WTC11 (cell line): ENCODE measurements at regions not wholly inside any gene's neighbourhood (a gene's known extent, or its start where the extent isn't known, plus 50 kb on each side); places are given as distances from the start of the nearest gene placed in this dataset.

ENCODE experiments used
- ATAC-seq: fragments of 200-7000 bp; cut with Tn5 transposase; 2 replicates; pipeline ENCODE4 v1.10.0; 2021; ENCODE audit warnings: mild to moderate bottlenecking, moderate library complexity
- CTCF ChIA-PET: fragments of 300-600 bp; sonication (Branson Sonifier 250); formaldehyde crosslinking; loops from one replicate; lab custom pipeline; 2021; ENCODE audit warnings: antibody characterized with exemption; lab: Charles Lee
- POLR2A ChIA-PET: fragments of 350-600 bp; sonication (Branson Sonifier 250); formaldehyde crosslinking; loops from one replicate; lab custom pipeline; 2021; ENCODE audit warnings: antibody characterized with exemption; lab: Charles Lee
- DNase-seq: peaks from one replicate; pipeline ENCODE4 v3.0.0; 2021; ENCODE audit warnings: low spot score
- H3K27ac Mint-ChIP-seq: 2 replicates; pipeline ENCODE4 v1.8.0; 2021; ENCODE audit warnings: mixed read lengths
- H3K27me3 Mint-ChIP-seq: 2 replicates; pipeline ENCODE4 v1.8.0; 2021; ENCODE audit warnings: low read depth, mild to moderate bottlenecking, moderate library complexity, mixed read lengths
- H3K36me3 Mint-ChIP-seq: 2 replicates; pipeline ENCODE4 v1.8.0; 2021; ENCODE audit warnings: mixed read lengths
- H3K4me1 Mint-ChIP-seq: 2 replicates; pipeline ENCODE4 v1.8.0; 2022; ENCODE audit warnings: mixed read lengths
- H3K4me3 Mint-ChIP-seq: 2 replicates; pipeline ENCODE4 v1.8.0; 2021; ENCODE audit warnings: mild to moderate bottlenecking, moderate library complexity, mixed read lengths
- H3K9me3 Mint-ChIP-seq: 2 replicates; pipeline ENCODE4 v1.8.0; 2021; ENCODE audit warnings: mixed read lengths
- ATF6 ChIP-seq: sonication (generic); formaldehyde crosslinking; IDR thresholded peaks from 2 replicates; pipeline ENCODE4 v1.8.1; 2023; ENCODE audit warnings: mild to moderate bottlenecking, missing genetic modification reagents
- JUN ChIP-seq: sonication (generic); formaldehyde crosslinking; IDR thresholded peaks from 2 replicates; pipeline ENCODE4 v1.8.0; 2023; ENCODE audit warnings: mild to moderate bottlenecking, missing genetic modification reagents
- RORB ChIP-seq: fragments of 250-450 bp; sonication (Bioruptor Pico); IDR thresholded peaks from 2 replicates; pipeline ENCODE4 v1.9.0; 2021; ENCODE audit warnings: mild to moderate bottlenecking
- SP1 ChIP-seq: sonication (generic); formaldehyde crosslinking; conservative IDR thresholded peaks from 2 replicates; pipeline ENCODE4 v1.8.1; 2022; ENCODE audit warnings: missing genetic modification reagents
- ZNF138 ChIP-seq: sonication (generic); formaldehyde crosslinking; conservative IDR thresholded peaks from 2 replicates; pipeline ENCODE4 v1.8.1; 2022; ENCODE audit warnings: mild to moderate bottlenecking, moderate library complexity, missing genetic modification reagents
- ZNF219 ChIP-seq: sonication (generic); formaldehyde crosslinking; IDR thresholded peaks from 2 replicates; pipeline ENCODE4 v1.8.0; 2023; ENCODE audit warnings: missing genetic modification reagents, mild to moderate bottlenecking, borderline replicate concordance
- ZNF232 ChIP-seq: sonication (generic); formaldehyde crosslinking; IDR thresholded peaks from 2 replicates; pipeline ENCODE4 v1.8.0; 2022; ENCODE audit warnings: mild to moderate bottlenecking, missing genetic modification reagents
- ZNF263 ChIP-seq: sonication (generic); formaldehyde crosslinking; IDR thresholded peaks from 2 replicates; pipeline ENCODE4 v1.8.1; 2022; ENCODE audit warnings: low read depth, mild to moderate bottlenecking, moderate library complexity, missing genetic modification reagents
- TF ChIP-seq, protein P1 (sequence below): fragments of 250-450 bp; sonication (Bioruptor Pico); IDR thresholded peaks from 2 replicates; pipeline ENCODE4 v1.9.0; 2021; ENCODE audit warnings: mild to moderate bottlenecking, borderline replicate concordance
- TF ChIP-seq, protein P2 (sequence below): sonication (generic); formaldehyde crosslinking; IDR thresholded peaks from 2 replicates; pipeline ENCODE4 v1.8.1; 2023; ENCODE audit warnings: mild to moderate bottlenecking, missing genetic modification reagents, moderate library complexity
- TF ChIP-seq, protein P3 (sequence below): sonication (generic); formaldehyde crosslinking; IDR thresholded peaks from 2 replicates; pipeline ENCODE4 v1.8.0; 2022; ENCODE audit warnings: mild to moderate bottlenecking, missing genetic modification reagents
- TF ChIP-seq, protein P4 (sequence below): sonication (generic); formaldehyde crosslinking; IDR thresholded peaks from 2 replicates; pipeline ENCODE4 v1.8.1; 2022; ENCODE audit warnings: mild to moderate bottlenecking, moderate library complexity, missing genetic modification reagents
- TF ChIP-seq, protein P5 (sequence below): sonication (generic); formaldehyde crosslinking; IDR thresholded peaks from 2 replicates; pipeline ENCODE4 v1.8.1; 2023; ENCODE audit warnings: mild to moderate bottlenecking, missing genetic modification reagents, borderline replicate concordance
- TF ChIP-seq, protein P6 (sequence below): fragments of 250-450 bp; sonication (Bioruptor Pico); conservative IDR thresholded peaks from 2 replicates; pipeline ENCODE4 v1.9.0; 2021; ENCODE audit warnings: mild to moderate bottlenecking

DNA sequence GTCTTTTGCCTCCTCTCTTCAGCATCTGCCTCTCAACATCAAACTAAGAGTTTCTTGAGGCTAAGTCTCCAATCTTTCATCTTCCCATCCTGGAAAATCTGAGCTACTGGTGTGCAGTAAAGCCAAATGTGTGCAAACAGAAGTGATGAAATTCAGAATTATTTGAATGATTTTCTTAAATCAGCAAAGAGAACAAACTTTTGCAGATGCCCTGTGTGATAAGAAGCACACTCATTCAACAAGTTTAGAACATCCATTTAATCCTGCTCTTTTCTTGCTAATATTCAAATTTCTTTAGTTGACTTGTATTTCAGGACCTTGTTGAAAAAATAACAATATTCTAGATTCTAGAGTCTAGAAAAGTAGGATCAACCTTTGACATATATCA is 1374.9 kb upstream of the CELF4 start (continued):
- TF ChIP-seq, protein P1, sequence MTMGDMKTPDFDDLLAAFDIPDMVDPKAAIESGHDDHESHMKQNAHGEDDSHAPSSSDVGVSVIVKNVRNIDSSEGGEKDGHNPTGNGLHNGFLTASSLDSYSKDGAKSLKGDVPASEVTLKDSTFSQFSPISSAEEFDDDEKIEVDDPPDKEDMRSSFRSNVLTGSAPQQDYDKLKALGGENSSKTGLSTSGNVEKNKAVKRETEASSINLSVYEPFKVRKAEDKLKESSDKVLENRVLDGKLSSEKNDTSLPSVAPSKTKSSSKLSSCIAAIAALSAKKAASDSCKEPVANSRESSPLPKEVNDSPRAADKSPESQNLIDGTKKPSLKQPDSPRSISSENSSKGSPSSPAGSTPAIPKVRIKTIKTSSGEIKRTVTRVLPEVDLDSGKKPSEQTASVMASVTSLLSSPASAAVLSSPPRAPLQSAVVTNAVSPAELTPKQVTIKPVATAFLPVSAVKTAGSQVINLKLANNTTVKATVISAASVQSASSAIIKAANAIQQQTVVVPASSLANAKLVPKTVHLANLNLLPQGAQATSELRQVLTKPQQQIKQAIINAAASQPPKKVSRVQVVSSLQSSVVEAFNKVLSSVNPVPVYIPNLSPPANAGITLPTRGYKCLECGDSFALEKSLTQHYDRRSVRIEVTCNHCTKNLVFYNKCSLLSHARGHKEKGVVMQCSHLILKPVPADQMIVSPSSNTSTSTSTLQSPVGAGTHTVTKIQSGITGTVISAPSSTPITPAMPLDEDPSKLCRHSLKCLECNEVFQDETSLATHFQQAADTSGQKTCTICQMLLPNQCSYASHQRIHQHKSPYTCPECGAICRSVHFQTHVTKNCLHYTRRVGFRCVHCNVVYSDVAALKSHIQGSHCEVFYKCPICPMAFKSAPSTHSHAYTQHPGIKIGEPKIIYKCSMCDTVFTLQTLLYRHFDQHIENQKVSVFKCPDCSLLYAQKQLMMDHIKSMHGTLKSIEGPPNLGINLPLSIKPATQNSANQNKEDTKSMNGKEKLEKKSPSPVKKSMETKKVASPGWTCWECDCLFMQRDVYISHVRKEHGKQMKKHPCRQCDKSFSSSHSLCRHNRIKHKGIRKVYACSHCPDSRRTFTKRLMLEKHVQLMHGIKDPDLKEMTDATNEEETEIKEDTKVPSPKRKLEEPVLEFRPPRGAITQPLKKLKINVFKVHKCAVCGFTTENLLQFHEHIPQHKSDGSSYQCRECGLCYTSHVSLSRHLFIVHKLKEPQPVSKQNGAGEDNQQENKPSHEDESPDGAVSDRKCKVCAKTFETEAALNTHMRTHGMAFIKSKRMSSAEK (CRISPR knock-in tag): no peak
- TF ChIP-seq, protein P2, sequence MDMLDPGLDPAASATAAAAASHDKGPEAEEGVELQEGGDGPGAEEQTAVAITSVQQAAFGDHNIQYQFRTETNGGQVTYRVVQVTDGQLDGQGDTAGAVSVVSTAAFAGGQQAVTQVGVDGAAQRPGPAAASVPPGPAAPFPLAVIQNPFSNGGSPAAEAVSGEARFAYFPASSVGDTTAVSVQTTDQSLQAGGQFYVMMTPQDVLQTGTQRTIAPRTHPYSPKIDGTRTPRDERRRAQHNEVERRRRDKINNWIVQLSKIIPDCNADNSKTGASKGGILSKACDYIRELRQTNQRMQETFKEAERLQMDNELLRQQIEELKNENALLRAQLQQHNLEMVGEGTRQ: no peak
- no peak for TF ChIP-seq ZNF138

- Mint-ChIP-seq H3K36me3 (peaks cover 3% of the 10 kb centered on the region; the same call in 1 of the 2 replicates), H3K9me3 (peaks cover 8% of the 10 kb centered on the region; the same call in 1 of the 2 replicates), H3K27ac (no peak overlapping the region), H3K4me1 (peaks cover 41% of the 10 kb centered on the region), H3K4me3 (no peak overlapping the region), H3K27me3 (no peaks in the 10 kb centered on the region)
- POLR2A ChIA-PET: no interaction called here
- ATAC-seq (no peak), DNase-seq (no peak)
- CTCF ChIA-PET: no interaction called here
- no peak for TF ChIP-seq SP1 (CRISPR knock-in tag)
- TF ChIP-seq ZNF219 (CRISPR knock-in tag): no peak
- TF ChIP-seq ATF6: no peak
- TF ChIP-seq, protein P3, sequence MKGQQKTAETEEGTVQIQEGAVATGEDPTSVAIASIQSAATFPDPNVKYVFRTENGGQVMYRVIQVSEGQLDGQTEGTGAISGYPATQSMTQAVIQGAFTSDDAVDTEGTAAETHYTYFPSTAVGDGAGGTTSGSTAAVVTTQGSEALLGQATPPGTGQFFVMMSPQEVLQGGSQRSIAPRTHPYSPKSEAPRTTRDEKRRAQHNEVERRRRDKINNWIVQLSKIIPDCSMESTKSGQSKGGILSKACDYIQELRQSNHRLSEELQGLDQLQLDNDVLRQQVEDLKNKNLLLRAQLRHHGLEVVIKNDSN (CRISPR knock-in tag): no peak
- TF ChIP-seq, protein P4, sequence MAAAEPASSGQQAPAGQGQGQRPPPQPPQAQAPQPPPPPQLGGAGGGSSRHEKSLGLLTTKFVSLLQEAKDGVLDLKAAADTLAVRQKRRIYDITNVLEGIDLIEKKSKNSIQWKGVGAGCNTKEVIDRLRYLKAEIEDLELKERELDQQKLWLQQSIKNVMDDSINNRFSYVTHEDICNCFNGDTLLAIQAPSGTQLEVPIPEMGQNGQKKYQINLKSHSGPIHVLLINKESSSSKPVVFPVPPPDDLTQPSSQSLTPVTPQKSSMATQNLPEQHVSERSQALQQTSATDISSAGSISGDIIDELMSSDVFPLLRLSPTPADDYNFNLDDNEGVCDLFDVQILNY (CRISPR knock-in tag): no peak
- no peak for TF ChIP-seq RORB (CRISPR knock-in tag)
- TF ChIP-seq, protein P5, sequence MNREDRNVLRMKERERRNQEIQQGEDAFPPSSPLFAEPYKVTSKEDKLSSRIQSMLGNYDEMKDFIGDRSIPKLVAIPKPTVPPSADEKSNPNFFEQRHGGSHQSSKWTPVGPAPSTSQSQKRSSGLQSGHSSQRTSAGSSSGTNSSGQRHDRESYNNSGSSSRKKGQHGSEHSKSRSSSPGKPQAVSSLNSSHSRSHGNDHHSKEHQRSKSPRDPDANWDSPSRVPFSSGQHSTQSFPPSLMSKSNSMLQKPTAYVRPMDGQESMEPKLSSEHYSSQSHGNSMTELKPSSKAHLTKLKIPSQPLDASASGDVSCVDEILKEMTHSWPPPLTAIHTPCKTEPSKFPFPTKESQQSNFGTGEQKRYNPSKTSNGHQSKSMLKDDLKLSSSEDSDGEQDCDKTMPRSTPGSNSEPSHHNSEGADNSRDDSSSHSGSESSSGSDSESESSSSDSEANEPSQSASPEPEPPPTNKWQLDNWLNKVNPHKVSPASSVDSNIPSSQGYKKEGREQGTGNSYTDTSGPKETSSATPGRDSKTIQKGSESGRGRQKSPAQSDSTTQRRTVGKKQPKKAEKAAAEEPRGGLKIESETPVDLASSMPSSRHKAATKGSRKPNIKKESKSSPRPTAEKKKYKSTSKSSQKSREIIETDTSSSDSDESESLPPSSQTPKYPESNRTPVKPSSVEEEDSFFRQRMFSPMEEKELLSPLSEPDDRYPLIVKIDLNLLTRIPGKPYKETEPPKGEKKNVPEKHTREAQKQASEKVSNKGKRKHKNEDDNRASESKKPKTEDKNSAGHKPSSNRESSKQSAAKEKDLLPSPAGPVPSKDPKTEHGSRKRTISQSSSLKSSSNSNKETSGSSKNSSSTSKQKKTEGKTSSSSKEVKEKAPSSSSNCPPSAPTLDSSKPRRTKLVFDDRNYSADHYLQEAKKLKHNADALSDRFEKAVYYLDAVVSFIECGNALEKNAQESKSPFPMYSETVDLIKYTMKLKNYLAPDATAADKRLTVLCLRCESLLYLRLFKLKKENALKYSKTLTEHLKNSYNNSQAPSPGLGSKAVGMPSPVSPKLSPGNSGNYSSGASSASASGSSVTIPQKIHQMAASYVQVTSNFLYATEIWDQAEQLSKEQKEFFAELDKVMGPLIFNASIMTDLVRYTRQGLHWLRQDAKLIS: no peak
- TF ChIP-seq ZNF232 (CRISPR knock-in tag): no peak
- TF ChIP-seq, protein P6, sequence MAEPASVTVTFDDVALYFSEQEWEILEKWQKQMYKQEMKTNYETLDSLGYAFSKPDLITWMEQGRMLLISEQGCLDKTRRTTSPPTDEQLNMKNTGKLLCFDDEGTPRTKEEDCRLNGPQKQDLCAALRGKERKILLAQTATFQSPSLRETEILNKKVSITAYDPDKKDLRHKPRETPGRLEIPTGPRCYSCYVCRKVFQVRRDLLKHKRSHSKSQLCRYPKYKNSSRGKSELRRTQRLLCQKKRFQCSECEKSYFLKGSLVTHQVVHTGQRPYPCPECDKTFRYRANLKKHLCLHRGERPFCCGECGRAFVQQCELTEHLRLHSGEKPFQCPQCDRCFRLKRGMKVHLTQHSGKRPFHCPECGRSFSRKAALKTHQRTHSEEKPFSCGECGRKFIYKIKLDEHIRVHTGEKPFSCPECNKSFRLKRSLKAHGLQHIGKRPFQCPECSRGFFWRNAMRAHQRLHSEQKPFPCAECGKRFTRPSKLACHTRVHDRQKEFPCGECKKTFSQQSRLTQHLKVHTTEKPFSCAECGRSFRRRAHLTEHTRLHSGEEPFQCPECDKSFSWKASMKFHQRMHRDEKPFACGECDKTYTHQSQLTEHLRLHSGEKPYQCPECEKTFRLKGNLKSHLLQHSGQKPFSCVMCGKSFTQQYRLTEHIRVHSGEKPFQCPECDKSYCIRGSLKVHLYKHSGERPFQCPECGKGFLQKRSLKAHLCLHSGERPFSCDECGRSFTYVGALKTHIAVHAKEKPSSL (CRISPR knock-in tag): no peak
- no peak for TF ChIP-seq ZNF263 (CRISPR knock-in tag)
- TF ChIP-seq JUN (CRISPR knock-in tag): no peak
- TF ChIP-seq, protein P1 (CRISPR knock-in tag): no peak
Measured at GRCh38 chr18:38933910-38934510, 1368.4 kb upstream of the CELF4 start.
